ENCODE measurements at regions not wholly inside any gene's neighbourhood (a gene's known extent, or its start where the extent isn't known, plus 50 kb on each side); places are given as distances from the start of the nearest gene placed in this dataset.

- Histone ChIP-seq H3K4me3 (no peak overlapping the region), H3K9me3 (no peaks in the 10 kb centered on the region), H3K36me3 (no peaks in the 10 kb centered on the region), H3K27ac (no peak overlapping the region), H3K27me3 (no peaks in the 10 kb centered on the region), H3K4me1 (no peaks in the 10 kb centered on the region)
- TF ChIP-seq CTCF (IDR thresholded peaks at IDR 0.05) (no peak), POLR2A (IDR thresholded peaks at IDR 0.05) (no peak), POLR2AphosphoS5 (IDR thresholded peaks at IDR 0.05) (no peak), EP300 (IDR thresholded peaks at IDR 0.05) (no peak)
- no peak for DNase-seq
- 93 to 95% (median 93%) methylated on average over 4 of the region's 4 CpGs for WGBS, 5 donors
- intact Hi-C loops (cut with DNase I; ENCODE audit: low total_unique reads) = no loop called here
These were observed 1108.4 kb upstream of the TMEM132C start for GRCh38 chr12:127158385-127159061.

- no peak overlapping the region for H3K4me3 ChIP-seq
- TF ChIP-seq POLR2AphosphoS5 (IDR thresholded peaks at IDR 0.05) = no peak
- TF ChIP-seq EP300 (IDR thresholded peaks at IDR 0.05) = no peak
- no peak for TF ChIP-seq CTCF (IDR thresholded peaks at IDR 0.05)
- TF ChIP-seq POLR2A (IDR thresholded peaks at IDR 0.05) = no peak
- no peaks in the 10 kb centered on the region for H3K27me3 ChIP-seq
- WGBS, 5 donors = 92 to 100% (median 94%) methylated on average over 2 of the region's 2 CpGs
- no peak for DNase-seq
- H3K9me3 ChIP-seq = no peaks in the 10 kb centered on the region
- H3K27ac ChIP-seq = no peak overlapping the region
- intact Hi-C loops (cut with DNase I; ENCODE audit: low total_unique reads) = no loop called here
- no peaks in the 10 kb centered on the region for H3K36me3 ChIP-seq
- peaks cover 0 to 4% (median 0%) of the 10 kb centered on the region in 4 donors for H3K4me1 ChIP-seq
These were observed 1105.5 kb upstream of the TMEM132C start for GRCh38 chr12:127161466-127161865.

- no peak for DNase-seq
- Histone ChIP-seq H3K36me3 (no peaks in the 10 kb centered on the region), H3K4me1 (peaks cover 0 to 7% (median 0%) of the 10 kb centered on the region in 4 donors), H3K9me3 (no peaks in the 10 kb centered on the region), H3K27me3 (no peaks in the 10 kb centered on the region), H3K27ac (no peak overlapping the region), H3K4me3 (no peak overlapping the region)
- 82 to 92% (median 91%) methylated on average over 2 of the region's 2 CpGs for WGBS, 5 donors
- intact Hi-C loops (cut with DNase I; ENCODE audit: low total_unique reads) = no loop called here
- no peak for TF ChIP-seq POLR2AphosphoS5 (IDR thresholded peaks at IDR 0.05)
- TF ChIP-seq CTCF (IDR thresholded peaks at IDR 0.05) = no peak
- no peak for TF ChIP-seq POLR2A (IDR thresholded peaks at IDR 0.05)
- TF ChIP-seq EP300 (IDR thresholded peaks at IDR 0.05) = no peak
These were observed 1104.7 kb upstream of the TMEM132C start for GRCh38 chr12:127162307-127162706.

- H3K27ac ChIP-seq = peak overlapping the region in 2 of 5 donors; percentile 2 to 33
- no peak for DNase-seq
- no peak for TF ChIP-seq CTCF (IDR thresholded peaks at IDR 0.05)
- no peak for TF ChIP-seq EP300 (IDR thresholded peaks at IDR 0.05)
- no peaks in the 10 kb centered on the region for H3K36me3 ChIP-seq
- WGBS, 5 donors = 5 to 27% (median 11%) methylated on average over 1 of the region's 1 CpG
- H3K27me3 ChIP-seq = no peaks in the 10 kb centered on the region
- no peaks in the 10 kb centered on the region for H3K9me3 ChIP-seq
- H3K4me1 ChIP-seq = peaks cover 0 to 7% (median 0%) of the 10 kb centered on the region in 4 donors
- no peak overlapping the region for H3K4me3 ChIP-seq
- intact Hi-C loops (cut with DNase I; ENCODE audit: low total_unique reads) = no loop called here
These were observed 1104.1 kb upstream of the TMEM132C start for GRCh38 chr12:127162902-127163301.

Measured in stomach (tissue), 8 donors.